ENCODE measurements at regions not wholly inside any gene's neighbourhood (a gene's known extent, or its start where the extent isn't known, plus 50 kb on each side); places are given as distances from the start of the nearest gene placed in this dataset.

DNA sequence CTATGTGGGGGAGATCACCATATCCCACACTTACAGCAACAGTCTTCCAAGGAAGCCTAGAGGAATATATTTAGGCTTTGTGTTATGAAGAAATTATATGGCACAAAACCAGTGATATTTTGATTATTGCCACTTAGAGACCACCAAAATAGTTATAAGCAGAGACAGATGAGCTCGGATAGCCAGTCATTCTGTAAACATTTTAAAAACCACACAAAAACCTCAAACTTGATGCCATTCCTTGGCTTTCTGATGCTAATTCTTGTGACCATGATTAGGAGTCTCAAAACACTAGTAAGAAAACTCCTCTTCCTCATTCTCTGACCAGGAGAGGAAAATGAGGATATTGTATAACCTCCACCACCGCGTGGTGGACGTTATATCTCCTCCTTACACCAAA, 496.4 kb downstream of the FOXO1 start:
- DNase-seq (ENCODE audit: low read depth): no peak

DNA sequence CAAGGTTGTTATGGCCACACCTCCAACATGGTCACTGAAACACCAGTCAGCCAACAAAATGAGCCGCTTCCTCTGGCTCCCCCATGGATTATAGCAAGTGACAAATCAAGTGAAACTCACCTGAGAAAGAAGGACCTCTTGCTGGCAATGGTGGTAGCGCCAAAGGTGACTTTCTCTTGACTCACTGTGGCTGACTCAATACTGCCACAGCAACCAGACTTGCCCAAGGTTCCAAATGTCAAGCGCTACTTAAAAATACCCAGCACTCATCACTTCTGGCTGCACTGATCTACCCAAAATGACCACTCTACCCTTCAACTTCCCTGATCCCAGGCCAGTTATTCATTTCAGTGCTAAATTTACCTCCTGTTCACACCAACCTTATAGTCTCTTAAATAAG, 495.5 kb downstream of the FOXO1 start:
- no peak for DNase-seq (ENCODE audit: low read depth)

DNA sequence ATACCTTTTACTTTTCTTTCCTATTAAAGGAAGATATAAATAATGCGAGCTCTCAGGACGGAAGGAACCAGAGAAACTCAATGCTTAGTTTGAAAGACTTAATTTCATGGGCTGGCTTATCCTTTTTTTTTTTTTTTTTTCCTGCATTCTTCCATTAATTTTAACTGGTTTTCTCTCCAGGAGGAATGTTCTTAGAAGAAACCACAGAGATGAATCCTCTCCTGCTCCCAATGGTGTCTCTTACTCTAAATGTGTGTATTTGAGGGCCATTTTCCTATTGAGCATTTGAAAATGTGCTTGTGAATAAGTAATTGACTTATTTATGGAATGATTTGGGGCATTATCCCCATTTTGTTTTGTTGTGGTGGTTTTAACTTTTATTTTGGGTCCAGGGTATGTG, 494.9 kb downstream of the FOXO1 start:
- no peak for DNase-seq (ENCODE audit: low read depth)

DNA sequence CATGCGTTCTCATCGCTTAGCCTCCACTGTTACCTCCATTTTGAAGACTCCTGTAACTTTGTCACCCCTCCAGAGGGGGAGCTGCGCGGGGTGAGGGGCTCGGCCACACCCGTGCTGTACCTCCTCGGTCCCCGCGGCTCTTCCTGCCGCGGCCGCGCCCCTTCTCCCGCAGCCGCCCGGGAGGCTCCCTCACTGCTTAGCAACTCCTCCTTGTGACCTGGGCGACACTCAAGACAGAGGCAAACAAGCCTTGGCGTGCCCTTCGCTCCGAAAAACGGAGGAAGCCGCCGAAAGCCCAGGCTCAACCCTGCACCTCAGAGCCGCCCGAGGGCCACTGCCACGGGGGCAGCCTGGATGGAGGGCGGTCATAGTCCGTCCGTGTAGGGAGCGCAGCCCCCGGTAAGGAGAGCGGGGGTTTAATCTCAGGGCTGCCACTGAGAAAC, 494.3 kb downstream of the FOXO1 start:
- no peak for DNase-seq (ENCODE audit: low read depth)

DNA sequence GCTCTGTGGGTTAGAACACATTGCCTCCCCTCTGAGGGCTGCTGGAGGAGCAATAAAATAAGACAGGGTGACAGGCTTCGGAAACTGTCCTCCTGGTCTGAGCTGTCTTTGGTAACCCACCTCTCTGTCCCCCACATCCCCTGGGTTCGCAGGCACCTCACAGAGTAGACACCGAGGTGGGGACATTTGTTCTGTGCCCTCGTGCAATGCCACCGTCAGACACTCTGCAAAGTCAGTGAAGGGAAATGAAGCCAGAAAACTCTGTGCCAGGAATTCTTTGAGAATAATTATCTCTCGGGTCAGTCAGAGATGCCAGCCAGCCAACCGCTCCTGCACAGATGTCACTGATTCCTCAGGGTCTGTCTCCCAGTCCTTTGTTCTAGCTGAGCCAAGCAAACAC, 493.6 kb downstream of the FOXO1 start:
- no peak for DNase-seq (ENCODE audit: low read depth)

DNA sequence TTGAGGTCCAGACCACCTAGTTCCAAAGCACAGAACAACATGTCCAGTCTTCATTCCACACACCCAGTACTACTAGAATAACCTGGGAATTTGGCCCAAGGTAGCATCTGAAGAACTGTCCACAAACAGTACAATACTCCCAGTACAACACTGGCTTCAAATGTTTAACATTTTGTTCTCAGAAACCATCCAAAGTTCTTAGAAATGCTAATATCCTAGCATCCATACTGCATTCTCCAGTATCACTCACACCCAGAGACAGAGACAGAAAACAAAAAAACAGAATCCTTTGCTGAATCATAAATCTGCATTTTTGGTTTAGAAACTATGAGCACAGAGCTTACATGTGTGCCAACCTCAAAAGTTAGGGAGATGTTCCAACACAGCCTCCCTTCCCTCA, 490.8 kb downstream of the FOXO1 start:
- no peak for DNase-seq (ENCODE audit: low read depth)

DNA sequence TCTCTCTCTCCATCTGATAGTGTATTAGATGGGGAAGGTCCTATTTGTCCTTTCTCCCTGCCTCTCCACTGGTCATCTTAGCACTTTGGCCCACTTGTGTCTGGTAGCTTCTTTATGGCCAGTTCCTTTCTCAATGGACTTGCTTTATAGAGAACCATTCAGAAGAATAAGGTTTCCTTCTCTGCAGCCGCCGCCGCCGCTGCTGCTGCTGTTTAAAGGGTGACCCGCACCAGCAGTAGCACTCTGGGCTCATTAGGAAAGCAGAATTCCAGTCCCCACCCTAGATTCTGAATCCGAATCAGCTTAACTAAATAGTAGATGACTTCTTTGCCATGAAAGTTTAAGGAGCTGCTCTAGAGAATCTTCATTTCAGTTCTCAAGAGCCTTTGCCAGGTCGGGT, 490.2 kb downstream of the FOXO1 start:
- no peak for DNase-seq (ENCODE audit: low read depth)

DNA sequence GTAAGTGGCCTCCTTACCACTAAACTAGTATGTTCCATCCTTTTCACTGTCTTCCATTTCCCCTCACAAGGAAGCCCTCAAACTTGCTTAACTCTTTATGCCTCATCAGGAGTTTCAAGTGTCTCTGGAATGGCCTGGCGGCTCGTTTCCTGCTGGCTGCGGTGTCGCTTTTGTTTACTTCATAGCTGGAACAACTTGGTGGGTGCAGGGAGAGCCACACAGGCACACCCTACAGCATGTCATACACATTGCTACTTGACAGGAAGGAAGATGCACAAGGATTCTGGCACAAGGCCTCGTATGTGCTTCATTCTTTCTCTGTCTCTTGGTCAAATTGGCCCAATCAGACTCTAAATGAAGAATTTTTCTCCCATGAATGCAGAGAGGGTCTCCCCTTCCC, 488.3 kb downstream of the FOXO1 start:
- no peak for DNase-seq (ENCODE audit: low read depth)

DNA sequence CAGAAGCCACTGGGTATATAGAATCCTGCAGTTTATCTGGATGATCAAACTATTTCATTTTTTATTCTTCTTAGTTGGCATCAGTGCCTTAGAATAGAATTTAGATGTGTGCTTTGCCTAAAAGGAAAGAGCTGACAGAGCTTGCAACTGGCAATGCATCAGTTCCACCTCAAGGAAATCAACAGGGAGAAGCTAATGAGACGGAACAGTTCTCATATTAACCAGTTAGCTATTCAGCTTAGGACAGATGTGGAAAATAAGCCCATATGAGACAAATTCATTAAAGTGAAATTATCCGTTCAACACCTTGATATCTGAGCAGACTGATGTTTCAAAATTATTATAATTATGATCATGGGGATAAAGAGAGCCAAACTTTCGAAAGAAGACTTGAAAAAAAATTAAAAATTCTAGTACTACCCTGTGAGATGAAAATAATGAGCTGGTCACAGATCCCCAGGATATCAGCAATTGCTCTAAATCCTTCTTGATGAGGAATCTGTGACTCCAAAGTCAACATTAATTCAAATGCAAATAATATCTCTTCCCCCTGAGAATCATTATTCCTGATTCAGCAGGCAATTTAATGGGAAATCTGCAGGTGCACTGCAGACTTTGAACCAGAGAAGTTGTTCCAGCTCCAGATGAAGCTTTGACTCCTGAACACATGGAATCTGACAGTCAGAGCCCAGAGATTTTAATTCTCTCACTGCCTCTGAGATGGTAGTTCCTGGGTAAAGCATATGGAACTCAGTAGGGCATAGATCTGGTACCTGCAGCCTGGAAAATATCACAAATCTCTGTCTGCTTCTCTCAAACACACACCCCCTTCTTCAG, 486.8 kb downstream of the FOXO1 start:
- DNase-seq (ENCODE audit: low read depth): no peak

DNA sequence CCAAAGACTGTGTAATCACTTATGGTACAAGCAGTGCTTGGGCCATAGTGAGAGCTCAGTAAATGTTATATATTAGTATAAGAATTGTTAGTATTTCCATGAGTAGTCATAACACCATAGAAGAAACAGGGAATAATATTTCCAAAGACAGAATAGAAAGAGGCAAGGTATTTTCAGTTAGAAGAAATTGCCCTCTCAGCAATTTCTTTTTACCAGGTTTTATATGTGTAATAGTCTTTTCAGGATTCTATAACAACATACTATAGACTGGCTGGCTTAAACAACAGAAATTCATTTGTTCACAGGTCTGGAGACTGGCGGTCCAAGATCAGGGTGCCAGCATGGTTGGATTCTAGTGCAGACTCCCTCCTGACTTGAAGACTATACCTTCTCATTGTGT, 485.7 kb downstream of the FOXO1 start:
- DNase-seq (ENCODE audit: low read depth): no peak

DNA sequence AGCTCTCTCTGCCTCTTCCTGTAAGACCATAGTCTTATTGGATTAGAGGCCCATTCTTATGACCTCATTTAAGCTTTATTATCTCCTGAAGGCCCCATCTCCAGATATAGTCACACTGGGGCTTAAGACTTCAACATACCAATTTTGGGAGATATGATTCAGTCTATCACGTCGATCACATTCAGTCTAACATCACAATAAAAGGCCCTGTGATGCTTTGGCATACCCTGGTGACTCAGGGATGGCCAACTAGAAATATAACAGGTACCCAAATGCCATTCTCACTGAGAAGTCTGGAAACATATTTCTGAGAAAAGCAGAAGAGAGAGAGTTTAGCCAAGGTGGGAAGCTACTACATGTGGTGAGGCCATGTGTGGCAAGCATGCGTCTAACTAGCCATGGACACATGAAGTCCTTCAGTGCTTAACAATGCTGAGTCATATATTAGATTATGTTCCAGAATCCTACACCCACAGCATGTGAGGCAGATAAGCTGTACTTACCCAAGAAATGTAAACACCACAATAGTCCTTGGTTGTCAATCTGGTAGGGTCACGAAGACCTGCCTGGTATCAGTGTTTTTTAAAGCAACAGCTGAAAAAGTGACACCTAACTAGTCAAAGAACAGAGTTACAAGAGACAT, 485.1 kb downstream of the FOXO1 start:
- DNase-seq (ENCODE audit: low read depth): no peak

DNA sequence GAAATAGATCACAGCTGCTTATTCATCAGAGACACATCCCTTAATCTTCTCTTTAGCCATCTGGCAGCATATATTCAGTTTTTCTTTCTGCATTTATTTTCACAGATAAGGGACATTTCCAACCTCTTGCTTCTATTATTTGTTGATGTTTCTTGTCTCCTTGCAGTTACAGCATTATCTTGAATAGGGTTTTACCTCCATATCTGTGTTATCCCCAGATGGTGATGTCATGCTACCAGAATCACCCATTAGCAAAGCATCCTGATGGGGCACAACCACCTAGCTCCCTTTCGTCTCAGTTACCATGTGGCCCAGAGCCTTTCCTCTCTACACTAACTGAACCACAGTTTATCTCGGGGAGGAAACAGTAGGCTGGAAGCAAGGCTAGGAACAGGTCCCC, 483.9 kb downstream of the FOXO1 start:
- DNase-seq (ENCODE audit: low read depth): no peak

DNA sequence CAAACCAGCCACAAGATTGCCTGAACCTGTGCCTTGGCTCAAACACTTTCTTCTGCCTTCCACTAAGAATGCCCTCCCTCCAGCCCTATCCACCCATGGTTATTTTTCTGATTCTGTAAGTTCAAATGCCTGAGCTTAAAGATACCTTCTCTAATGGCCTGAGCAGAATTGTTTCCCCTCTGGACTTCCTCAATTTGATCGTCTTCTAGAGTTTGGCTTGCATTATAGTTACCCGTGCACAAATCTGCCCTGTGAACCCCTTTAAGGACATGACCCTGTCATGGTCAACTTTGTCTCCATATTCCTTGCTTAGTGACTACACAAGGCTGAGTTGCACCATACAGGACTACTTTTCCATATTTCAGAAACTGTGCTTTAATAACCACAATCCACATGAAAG, 481.0 kb downstream of the FOXO1 start:
- DNase-seq (ENCODE audit: low read depth): no peak

DNA sequence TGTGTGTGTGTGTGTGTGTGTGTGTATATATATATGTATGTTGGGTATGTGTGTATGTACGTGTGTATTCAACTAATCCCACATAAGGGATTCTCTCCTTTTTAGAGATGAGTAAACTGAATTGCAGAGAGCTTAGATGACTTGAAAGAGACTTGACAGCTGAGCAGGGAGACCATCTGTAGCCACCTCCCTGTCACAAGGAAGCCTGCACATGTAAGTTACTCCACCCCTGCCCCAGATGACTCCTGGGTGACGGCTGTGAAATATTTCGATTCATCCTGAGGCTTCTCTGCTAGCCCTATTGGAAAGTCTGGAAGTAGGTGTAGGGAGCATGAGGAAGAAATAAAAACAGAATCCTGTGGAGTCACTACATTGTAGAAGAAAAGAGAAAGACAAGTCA, 480.4 kb downstream of the FOXO1 start:
- DNase-seq (ENCODE audit: low read depth): no peak

DNA sequence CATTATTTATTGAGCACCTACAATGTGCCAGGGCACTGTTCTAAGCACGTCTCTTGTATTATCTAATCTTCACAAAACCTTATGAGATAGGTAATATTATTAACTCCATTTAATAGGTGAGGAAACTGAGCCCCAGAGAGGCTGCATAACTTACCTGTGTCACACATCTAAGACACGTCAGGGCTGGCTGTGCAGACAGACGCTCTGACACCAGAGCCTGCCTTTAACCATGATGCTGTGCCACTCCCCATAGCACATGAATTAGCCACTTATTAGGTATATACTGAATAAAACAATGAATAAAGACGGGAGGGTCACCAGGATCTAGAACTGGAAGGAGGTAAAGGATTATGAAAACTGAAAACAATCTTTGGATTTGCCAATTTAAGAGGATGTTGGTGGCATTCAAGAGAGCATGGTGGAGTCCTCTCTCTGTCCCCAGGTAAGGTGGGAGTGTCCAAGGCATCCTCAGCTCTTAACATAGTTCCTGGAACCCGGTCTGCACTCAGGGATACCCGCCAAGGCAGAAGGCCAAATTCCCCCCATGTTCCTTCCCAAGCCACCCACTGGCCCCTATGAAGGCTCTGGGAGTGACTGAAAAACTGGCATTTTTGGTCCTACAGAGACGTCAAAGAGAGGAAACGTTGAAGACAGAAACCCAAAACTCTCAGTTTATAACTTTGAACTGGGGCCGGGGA, 479.7 kb downstream of the FOXO1 start:
- DNase-seq (ENCODE audit: low read depth): no peak

DNA sequence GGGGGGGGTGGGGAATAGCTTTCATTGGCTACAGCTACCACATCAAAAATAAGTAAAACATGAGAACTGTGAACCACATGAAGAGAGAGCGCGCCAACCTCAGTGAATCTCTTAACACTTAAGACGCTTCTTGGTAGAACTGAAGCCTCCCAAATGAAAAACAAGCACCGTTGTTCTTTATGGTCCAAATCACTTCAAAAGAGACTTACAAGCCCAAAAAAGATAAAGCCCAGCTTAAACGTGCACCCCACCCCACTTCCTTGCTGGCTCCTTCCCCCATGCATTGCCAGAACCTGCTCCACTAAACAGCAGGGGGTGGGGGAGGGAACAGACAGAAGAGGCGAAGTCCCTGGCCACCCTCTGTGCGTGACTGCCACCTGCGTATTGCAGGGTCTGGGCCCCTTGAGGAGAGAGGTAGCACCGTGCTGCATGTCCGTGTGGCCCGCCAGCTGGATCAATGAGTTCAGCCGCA, 479.1 kb downstream of the FOXO1 start:
- no peak for DNase-seq (ENCODE audit: low read depth)

DNA sequence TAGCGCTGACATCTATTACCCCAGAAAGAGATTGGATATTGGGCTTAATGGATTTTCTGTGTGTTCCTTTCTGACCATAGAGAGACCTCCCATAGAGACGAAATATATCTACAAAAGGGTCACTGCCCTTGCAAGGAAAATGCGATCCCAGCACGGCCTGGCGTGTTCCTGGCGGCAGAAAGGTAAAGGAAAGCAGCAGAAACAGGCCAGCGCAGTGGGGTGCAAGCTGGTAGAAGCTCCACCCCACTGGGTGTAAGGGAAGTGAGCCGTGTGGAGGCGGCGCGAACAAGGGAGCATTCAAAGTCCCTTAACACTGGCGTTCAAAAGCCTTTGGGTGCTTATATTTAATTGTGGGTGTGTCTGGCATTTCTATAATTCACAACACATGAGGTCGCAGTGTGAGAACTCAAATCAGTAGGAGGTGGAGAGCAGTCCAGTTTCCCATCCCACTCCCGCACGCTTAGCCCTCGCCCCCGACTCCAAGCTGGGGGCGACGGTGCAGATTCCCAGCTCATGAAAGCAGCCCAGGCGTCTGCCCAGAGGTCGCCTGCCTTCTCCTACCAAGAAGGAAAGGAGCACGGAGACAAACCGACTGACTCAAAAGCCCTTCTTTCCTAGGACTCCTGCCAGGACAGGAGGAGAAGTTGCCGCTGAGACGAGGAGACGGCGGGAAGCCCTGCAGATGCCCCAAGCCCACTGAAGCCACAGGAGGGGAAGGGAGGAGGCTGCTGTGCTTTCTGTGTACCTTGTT, 478.4 kb downstream of the FOXO1 start:
- no peak for DNase-seq (ENCODE audit: low read depth)

DNA sequence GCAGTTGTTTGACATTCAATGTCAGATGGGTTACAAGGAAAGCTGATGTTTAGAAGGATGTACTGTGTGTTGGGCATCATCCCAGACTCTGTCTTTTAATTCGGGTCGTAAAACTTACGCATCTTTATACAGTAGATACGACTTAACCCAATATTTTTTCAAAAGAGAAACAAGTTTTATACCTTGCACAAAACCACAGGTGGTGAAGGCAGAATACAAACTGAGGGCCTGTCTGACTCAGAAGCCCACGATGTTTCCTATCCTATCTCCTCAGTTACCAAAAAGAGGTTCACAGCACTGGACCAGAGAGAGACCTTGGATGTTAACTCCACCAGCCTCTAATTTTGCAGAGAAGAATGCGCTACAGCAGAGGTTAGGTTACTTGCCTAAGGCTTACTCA, 477.0 kb downstream of the FOXO1 start:
- no peak for DNase-seq (ENCODE audit: low read depth)

DNA sequence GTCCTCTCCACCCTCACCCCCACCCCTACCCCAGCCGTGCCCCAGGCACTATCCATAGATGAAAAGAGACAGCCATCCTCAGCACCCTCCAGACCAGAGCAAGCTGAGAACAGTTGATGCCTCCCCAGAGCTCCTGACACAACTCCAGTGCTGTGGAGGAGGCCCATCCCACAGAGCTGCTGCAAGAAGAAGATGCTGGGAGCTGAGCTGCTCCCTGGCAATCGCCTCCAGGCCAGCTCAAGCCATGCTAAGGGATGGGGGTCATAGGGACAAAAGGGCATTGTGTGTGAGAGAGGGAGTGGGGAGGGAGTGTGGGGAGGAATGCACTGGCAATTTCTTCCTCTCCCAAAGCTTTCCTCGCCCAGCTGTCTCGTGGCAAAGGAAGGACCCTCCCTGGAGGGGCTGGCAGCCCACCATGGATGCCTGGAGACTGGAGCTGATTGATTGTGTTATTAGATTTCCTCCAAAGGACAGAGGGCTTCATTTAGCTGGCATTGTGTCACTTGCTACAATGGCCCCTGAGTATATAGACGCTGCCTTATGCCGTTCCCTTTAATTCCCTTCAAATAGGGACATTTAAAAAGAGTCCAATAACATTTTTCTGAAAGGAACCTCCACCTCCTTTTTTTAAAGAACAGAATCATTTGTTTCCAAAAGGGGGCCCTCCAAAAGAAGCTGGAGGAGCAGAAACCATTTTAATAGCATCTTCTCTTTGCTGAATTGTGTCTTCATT, 476.4 kb downstream of the FOXO1 start:
- no peak for DNase-seq (ENCODE audit: low read depth)

DNA sequence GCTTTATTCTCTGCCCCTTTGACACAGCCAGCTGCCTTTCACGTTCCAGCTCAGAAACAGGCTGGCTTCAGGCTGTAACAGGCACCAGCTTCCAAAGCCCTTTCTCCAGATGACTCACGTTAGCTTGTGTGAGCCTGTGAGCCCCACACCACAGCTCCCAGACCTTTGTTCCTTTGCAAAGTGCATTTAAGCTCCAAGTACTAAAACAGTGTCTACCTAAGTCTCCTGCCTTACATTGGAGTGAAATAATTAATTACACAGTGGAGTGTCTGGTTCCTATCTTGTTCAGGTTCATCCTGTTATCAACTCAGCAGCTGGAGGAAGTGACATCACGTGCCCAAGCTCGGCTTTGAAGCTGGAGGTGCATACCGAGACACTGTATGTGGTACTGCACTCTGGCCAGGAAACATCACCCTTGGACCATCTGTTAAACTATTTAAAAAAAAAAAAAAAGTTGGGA, 475.8 kb downstream of the FOXO1 start:
- no peak for DNase-seq (ENCODE audit: low read depth)

DNA sequence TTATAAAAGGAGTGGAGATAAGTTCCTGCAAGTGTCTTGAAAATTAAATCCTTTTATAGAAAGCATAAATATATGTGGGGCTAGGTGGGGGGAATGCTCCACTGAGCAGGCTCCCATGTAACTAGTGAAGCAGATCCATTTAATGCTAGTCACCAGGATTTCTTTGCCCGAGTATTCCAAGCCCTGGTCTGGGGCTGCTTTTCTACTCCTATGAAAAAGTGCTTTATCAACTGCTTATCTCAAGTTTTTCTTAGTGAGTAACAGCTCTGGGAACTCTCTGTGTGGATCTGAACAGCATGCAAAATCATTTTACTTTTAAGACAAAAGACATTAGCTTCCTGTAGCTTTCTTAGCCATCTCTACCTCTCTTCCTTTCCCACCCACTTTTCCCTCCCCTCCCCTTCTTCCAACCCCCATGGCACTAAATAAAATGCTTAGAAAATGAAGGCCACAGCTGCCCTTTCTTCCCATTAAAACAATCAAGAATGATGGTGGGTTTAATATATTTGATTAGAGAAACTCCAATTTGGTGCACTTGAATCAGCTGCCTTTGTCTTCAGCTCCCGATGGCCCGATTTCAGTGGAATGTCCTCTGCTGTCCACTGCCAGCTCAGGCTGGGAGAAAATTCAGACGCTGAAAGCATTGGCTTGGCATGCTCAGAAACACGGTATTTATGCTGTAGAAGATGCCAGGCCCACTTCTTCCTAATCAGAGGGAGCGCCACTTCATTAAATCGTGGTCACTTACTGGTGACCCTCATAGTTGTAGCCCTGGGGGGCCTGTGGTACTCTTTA, 475.1 kb downstream of the FOXO1 start:
- no peak for DNase-seq (ENCODE audit: low read depth)
